ENCODE measurements at regions not wholly inside any gene's neighbourhood (a gene's known extent, or its start where the extent isn't known, plus 50 kb on each side); places are given as distances from the start of the nearest gene placed in this dataset.

- TF ChIP-seq CTCF (IDR thresholded peaks at IDR 0.05) (no peak), ZFX (IDR thresholded peaks at IDR 0.05; ENCODE audit: borderline replicate concordance) (no peak)
Observed at GRCh38 chr15:87487484-87487883, 769.1 kb downstream of the NTRK3 start.

Measured in 22Rv1 (cell line).